Progenitor cell of endocrine pancreas (in vitro differentiated cells): ENCODE measurements at regions not wholly inside any gene's neighbourhood (a gene's known extent, or its start where the extent isn't known, plus 50 kb on each side); places are given as distances from the start of the nearest gene placed in this dataset.

Source experiments
- DNase-seq: peaks from one replicate; pipeline ENCODE4 v3.0.0; 2021; ENCODE audit warnings: low spot score; ENCODE audit not compliant: unreplicated experiment
- H3K27ac Mint-ChIP-seq: 2 replicates; pipeline ENCODE4 v1.8.0; 2021; ENCODE audit warnings: mild to moderate bottlenecking, moderate library complexity, mixed read lengths
- H3K27me3 Mint-ChIP-seq: 2 replicates; pipeline ENCODE4 v1.8.0; 2021; ENCODE audit warnings: mixed read lengths
- H3K36me3 Mint-ChIP-seq: 2 replicates; pipeline ENCODE4 v1.8.0; 2022; ENCODE audit warnings: mixed read lengths; ENCODE audit not compliant: insufficient read depth
- H3K4me1 Mint-ChIP-seq: 2 replicates; pipeline ENCODE4 v1.8.0; 2021; ENCODE audit warnings: low read depth, mixed read lengths
- H3K4me3 Mint-ChIP-seq: 2 replicates; pipeline ENCODE4 v1.8.0; 2021; ENCODE audit warnings: low read depth, mild to moderate bottlenecking, moderate library complexity, mixed read lengths
- H3K9me3 Mint-ChIP-seq: 2 replicates; pipeline ENCODE4 v1.8.0; 2021; ENCODE audit warnings: low read depth, mixed read lengths
- CTCF ChIP-seq: fragments of 200-600 bp; sonication (generic); IDR thresholded peaks from one replicate; pipeline ENCODE4 v1.5.0; 2021; ENCODE audit warnings: antibody characterized with exemption, mild to moderate bottlenecking; ENCODE audit not compliant: unreplicated experiment

GRCh38 chr9:86672301-86672700 lies 275.0 kb downstream of the GAS1 start:
- DNase-seq: no peak
- Mint-ChIP-seq H3K27me3 (peaks cover 14% of the 10 kb centered on the region), H3K9me3 (peaks cover 4% of the 10 kb centered on the region), H3K4me3 (no peak overlapping the region), H3K36me3 (no peaks in the 10 kb centered on the region), H3K27ac (no peak overlapping the region), H3K4me1 (peaks cover 4% of the 10 kb centered on the region)
- TF ChIP-seq CTCF: no peak

GRCh38 chr9:86671018-86671417 lies 276.3 kb downstream of the GAS1 start:
- Mint-ChIP-seq H3K27me3 (peaks cover 16% of the 10 kb centered on the region), H3K4me3 (no peak overlapping the region), H3K9me3 (peaks cover 4% of the 10 kb centered on the region), H3K4me1 (no peaks in the 10 kb centered on the region), H3K36me3 (no peaks in the 10 kb centered on the region), H3K27ac (no peak overlapping the region)
- no peak for TF ChIP-seq CTCF
- DNase-seq: no peak

- no peaks in the 10 kb centered on the region for H3K4me1 Mint-ChIP-seq
- H3K4me3 Mint-ChIP-seq: no peak overlapping the region
- H3K9me3 Mint-ChIP-seq: peaks cover 4% of the 10 kb centered on the region
- no peak overlapping the region for H3K27ac Mint-ChIP-seq
- no peak for DNase-seq
- TF ChIP-seq CTCF: no peak
- H3K36me3 Mint-ChIP-seq: no peaks in the 10 kb centered on the region
- peaks cover 21% of the 10 kb centered on the region for H3K27me3 Mint-ChIP-seq
These were observed 276.8 kb downstream of the GAS1 start for GRCh38 chr9:86670536-86670935.

- no peaks in the 10 kb centered on the region for H3K4me1 Mint-ChIP-seq
- H3K9me3 Mint-ChIP-seq: peaks cover 4% of the 10 kb centered on the region
- H3K36me3 Mint-ChIP-seq: no peaks in the 10 kb centered on the region
These were observed 277.2 kb downstream of the GAS1 start for GRCh38 chr9:86670076-86670475.

GRCh38 chr9:86669422-86669821 lies 277.9 kb downstream of the GAS1 start:
- Mint-ChIP-seq H3K27ac (no peak overlapping the region), H3K9me3 (peaks cover 4% of the 10 kb centered on the region), H3K4me3 (no peak overlapping the region), H3K27me3 (peaks cover 31% of the 10 kb centered on the region), H3K36me3 (no peaks in the 10 kb centered on the region), H3K4me1 (no peaks in the 10 kb centered on the region)
- no peak for DNase-seq
- no peak for TF ChIP-seq CTCF

More at GRCh38 chr9:86670076-86670475, 277.2 kb downstream of the GAS1 start:
- Mint-ChIP-seq H3K4me3 (no peak overlapping the region), H3K27ac (no peak overlapping the region), H3K27me3 (peaks cover 25% of the 10 kb centered on the region)
- no peak for TF ChIP-seq CTCF
- no peak for DNase-seq
